AG08396 (cell line): ENCODE measurements at regions not wholly inside any gene's neighbourhood (a gene's known extent, or its start where the extent isn't known, plus 50 kb on each side); places are given as distances from the start of the nearest gene placed in this dataset.
"Not testable (repeated sequence)": the region's sequence is repeated elsewhere in the genome, so short reads cannot be mapped to it uniquely, and the experiment has no call there.

Experiments used
- DNase-seq: peaks from one replicate; pipeline ENCODE4 v3.0.0; 2012; ENCODE audit warnings: low spot score, mixed read lengths

- no peak for DNase-seq
Observed at GRCh38 chr6:132198896-132199295, 202.4 kb downstream of the MOXD1 start.

- no peak for DNase-seq
Observed at GRCh38 chr6:132198040-132198439, 203.2 kb downstream of the MOXD1 start.

GRCh38 chr6:132194529-132194928 lies 206.7 kb downstream of the MOXD1 start:
- no peak for DNase-seq

GRCh38 chr6:132192631-132193030 lies 208.6 kb downstream of the MOXD1 start:
- no peak for DNase-seq

- DNase-seq: peak; percentile 38
Observed at GRCh38 chr6:132190815-132191175, 210.5 kb downstream of the MOXD1 start.

GRCh38 chr6:132190097-132190814 lies 211.0 kb downstream of the MOXD1 start:
- DNase-seq: no peak

GRCh38 chr6:132188556-132189264 lies 212.6 kb downstream of the MOXD1 start:
- DNase-seq: peak; percentile 42

- DNase-seq: no peak
Observed at GRCh38 chr6:132187816-132188215, 213.5 kb downstream of the MOXD1 start.

- not testable (repeated sequence) for DNase-seq
Observed at GRCh38 chr6:132184966-132185365, 216.3 kb downstream of the MOXD1 start.

GRCh38 chr6:132179955-132180354 lies 221.3 kb downstream of the MOXD1 start:
- DNase-seq: no peak

GRCh38 chr6:132174919-132175318 lies 223.7 kb upstream of the CCN2 start:
- DNase-seq: no peak

GRCh38 chr6:132168961-132169360 lies 217.8 kb upstream of the CCN2 start:
- no peak for DNase-seq

- DNase-seq: no peak
Observed at GRCh38 chr6:132167929-132168892, 217.0 kb upstream of the CCN2 start.

GRCh38 chr6:132166526-132167051 lies 215.4 kb upstream of the CCN2 start:
- DNase-seq: no peak

GRCh38 chr6:132165677-132166076 lies 214.5 kb upstream of the CCN2 start:
- no peak for DNase-seq

GRCh38 chr6:132161283-132161682 lies 210.1 kb upstream of the CCN2 start:
- peak; percentile 22 for DNase-seq

- peak; percentile 58 for DNase-seq
Observed at GRCh38 chr6:132153221-132153898, 202.2 kb upstream of the CCN2 start.

- peak; percentile 49 for DNase-seq
Observed at GRCh38 chr6:132147530-132148011, 196.4 kb upstream of the CCN2 start.

- no peak for DNase-seq
Observed at GRCh38 chr6:132144456-132144855, 193.3 kb upstream of the CCN2 start.

- no peak for DNase-seq
Observed at GRCh38 chr6:132143258-132143657, 192.1 kb upstream of the CCN2 start.

GRCh38 chr6:132142768-132143167 lies 191.6 kb upstream of the CCN2 start:
- no peak for DNase-seq

GRCh38 chr6:132142308-132142707 lies 191.1 kb upstream of the CCN2 start:
- no peak for DNase-seq
